ENCODE measurements at regions not wholly inside any gene's neighbourhood (a gene's known extent, or its start where the extent isn't known, plus 50 kb on each side); places are given as distances from the start of the nearest gene placed in this dataset.

- DNase-seq = no peak
Measured at GRCh38 chrX:69362856-69363255, 141.3 kb upstream of the NALF2 start.

- DNase-seq = no peak
Measured at GRCh38 chrX:69362354-69362753, 141.8 kb upstream of the NALF2 start.

- no peak for DNase-seq
Measured at GRCh38 chrX:69361311-69361845, 142.7 kb upstream of the NALF2 start.

- no peak for DNase-seq
Measured at GRCh38 chrX:69357317-69357716, 146.8 kb upstream of the NALF2 start.

- DNase-seq = no peak
Measured at GRCh38 chrX:69324851-69325250, 159.6 kb upstream of the PJA1 start.

GRCh38 chrX:69323786-69324720 lies 158.8 kb upstream of the PJA1 start:
- DNase-seq = no peak

GRCh38 chrX:69321789-69322188 lies 156.5 kb upstream of the PJA1 start:
- no peak for DNase-seq

- DNase-seq = no peak
Measured at GRCh38 chrX:69321006-69321655, 155.9 kb upstream of the PJA1 start.

GRCh38 chrX:69320116-69320515 lies 154.9 kb upstream of the PJA1 start:
- DNase-seq = no peak

- no peak for DNase-seq
Measured at GRCh38 chrX:69319376-69319775, 154.1 kb upstream of the PJA1 start.

- DNase-seq = no peak
Measured at GRCh38 chrX:69318651-69319340, 153.5 kb upstream of the PJA1 start.

- DNase-seq = no peak
Measured at GRCh38 chrX:69317721-69318120, 152.5 kb upstream of the PJA1 start.

GRCh38 chrX:69314436-69315348 lies 149.4 kb upstream of the PJA1 start:
- no peak for DNase-seq

- DNase-seq = no peak
Measured at GRCh38 chrX:69313617-69314290, 148.5 kb upstream of the PJA1 start.

GRCh38 chrX:69311936-69312670 lies 146.8 kb upstream of the PJA1 start:
- no peak for DNase-seq

- DNase-seq = no peak
Measured at GRCh38 chrX:69309074-69309792, 144.0 kb upstream of the PJA1 start.

GRCh38 chrX:69307756-69308155 lies 142.5 kb upstream of the PJA1 start:
- no peak for DNase-seq

- no peak for DNase-seq
Measured at GRCh38 chrX:69307029-69307428, 141.8 kb upstream of the PJA1 start.

GRCh38 chrX:69306063-69306404 lies 140.8 kb upstream of the PJA1 start:
- no peak for DNase-seq

- DNase-seq = no peak
Measured at GRCh38 chrX:69305333-69306062, 140.2 kb upstream of the PJA1 start.
